ENCODE measurements at regions not wholly inside any gene's neighbourhood (a gene's known extent, or its start where the extent isn't known, plus 50 kb on each side); places are given as distances from the start of the nearest gene placed in this dataset.
"Not testable (repeated sequence)": the region's sequence is repeated elsewhere in the genome, so short reads cannot be mapped to it uniquely, and the experiment has no call there.

GRCh38 chr10:6802759-6803426, 222.8 kb upstream of the PRKCQ start:
- no peak for DNase-seq

GRCh38 chr10:6796231-6796630, 216.2 kb upstream of the PRKCQ start:
- no peak for DNase-seq

- no peak for DNase-seq
These were observed 215.5 kb upstream of the PRKCQ start for GRCh38 chr10:6795541-6795940.

GRCh38 chr10:6794841-6795240, 214.8 kb upstream of the PRKCQ start:
- DNase-seq, result not testable (repeated sequence)

- DNase-seq, result no peak
These were observed 214.4 kb upstream of the PRKCQ start for GRCh38 chr10:6794441-6794840.

- no peak for DNase-seq
These were observed 208.7 kb upstream of the PRKCQ start for GRCh38 chr10:6788731-6789130.

GRCh38 chr10:6788231-6788630, 208.2 kb upstream of the PRKCQ start:
- DNase-seq, result no peak

GRCh38 chr10:6787718-6788117, 207.6 kb upstream of the PRKCQ start:
- no peak for DNase-seq

- no peak for DNase-seq
These were observed 207.0 kb upstream of the PRKCQ start for GRCh38 chr10:6787091-6787490.

- DNase-seq, result no peak
These were observed 206.5 kb upstream of the PRKCQ start for GRCh38 chr10:6786579-6787031.

GRCh38 chr10:6784429-6784828, 204.4 kb upstream of the PRKCQ start:
- not testable (repeated sequence) for DNase-seq

- DNase-seq, result no peak
These were observed 203.4 kb upstream of the PRKCQ start for GRCh38 chr10:6783471-6783870.

- DNase-seq, result no peak
These were observed 202.3 kb upstream of the PRKCQ start for GRCh38 chr10:6782378-6782777.

GRCh38 chr10:6781133-6781770, 201.2 kb upstream of the PRKCQ start:
- no peak for DNase-seq

- DNase-seq, result no peak
These were observed 200.1 kb upstream of the PRKCQ start for GRCh38 chr10:6780008-6780677.

GRCh38 chr10:6778992-6779701, 199.1 kb upstream of the PRKCQ start:
- DNase-seq, result no peak

GRCh38 chr10:6776170-6776569, 196.1 kb upstream of the PRKCQ start:
- no peak for DNase-seq

- DNase-seq, result no peak
These were observed 194.3 kb upstream of the PRKCQ start for GRCh38 chr10:6774406-6774805.

GRCh38 chr10:6771331-6771730, 191.3 kb upstream of the PRKCQ start:
- no peak for DNase-seq

GRCh38 chr10:6770846-6771245, 190.8 kb upstream of the PRKCQ start:
- DNase-seq, result no peak

GRCh38 chr10:6769704-6770417, 189.8 kb upstream of the PRKCQ start:
- DNase-seq, result no peak

- no peak for DNase-seq
These were observed 186.2 kb upstream of the PRKCQ start for GRCh38 chr10:6766131-6766801.

All from CD4-positive, alpha-beta T cell treated with Interleukin-4 for 4 hours (primary cell).